ENCODE measurements at regions not wholly inside any gene's neighbourhood (a gene's known extent, or its start where the extent isn't known, plus 50 kb on each side); places are given as distances from the start of the nearest gene placed in this dataset.
"Not testable (repeated sequence)": the region's sequence is repeated elsewhere in the genome, so short reads cannot be mapped to it uniquely, and the experiment has no call there.

DNA sequence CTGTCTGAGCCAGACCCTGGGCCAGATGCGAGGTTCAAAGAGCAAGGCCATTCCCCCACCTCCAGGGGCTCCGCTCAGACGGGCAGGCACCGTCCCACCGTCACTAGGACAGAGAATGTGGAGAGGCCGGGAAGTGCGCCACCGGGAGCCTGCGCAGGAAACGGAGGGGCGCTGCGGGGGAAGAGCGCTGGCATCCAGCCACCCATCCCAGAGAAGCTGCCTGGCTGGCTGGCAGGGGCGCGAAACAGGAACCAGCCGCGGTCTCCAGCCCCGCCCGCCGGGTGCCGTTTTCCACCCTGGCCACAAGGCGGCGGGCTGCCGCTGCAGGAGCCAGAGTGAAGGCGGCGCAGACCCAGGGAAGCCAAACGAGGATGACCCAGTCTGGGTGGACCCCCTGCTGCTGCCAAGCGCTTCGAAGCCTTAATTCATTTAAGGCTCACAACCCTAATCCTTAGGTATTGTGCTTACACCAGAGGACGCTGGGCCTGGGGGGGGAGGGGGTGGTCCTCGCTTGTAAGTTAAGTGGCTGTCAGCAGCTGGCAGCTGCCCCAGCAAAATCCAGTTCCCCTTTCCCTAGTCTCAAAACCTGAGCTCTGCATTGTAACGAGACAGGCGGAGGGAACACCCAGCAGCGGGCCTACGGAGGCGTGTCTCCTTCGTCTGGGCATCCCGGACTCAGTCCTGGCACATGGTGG is 114.8 kb upstream of the SMURF2 start (continued):
- TF ChIP-seq ZNF556 (CRISPR knock-in tag; IDR thresholded peaks at IDR 0.05; ENCODE audit: borderline replicate concordance) (peak; percentile 91), ZNF33A (CRISPR knock-in tag; IDR thresholded peaks at IDR 0.05; ENCODE audit: borderline replicate concordance) (peak; percentile 35; the same call in 1 of the 2 replicates), TEAD3 (CRISPR knock-in tag; optimal IDR thresholded peaks at IDR 0.05; ENCODE audit: borderline replicate concordance) (peak; percentile 86), SKI (IDR thresholded peaks at IDR 0.05; ENCODE audit: partially characterized antibody) (peak; percentile 81), ZNF598 (CRISPR knock-in tag; IDR thresholded peaks at IDR 0.05; ENCODE audit: borderline replicate concordance) (peak; percentile 92; the same call in 1 of the 2 replicates), MZF1 (CRISPR knock-in tag; IDR thresholded peaks at IDR 0.05; ENCODE audit: borderline replicate concordance) (0 out of 2 replicates have a peak, but pooled peaks have one; percentile 34), NFYC (CRISPR knock-in tag; IDR thresholded peaks at IDR 0.05) (peak; percentile 44; the same call in 1 of the 2 replicates), PAWR (CRISPR knock-in tag; IDR thresholded peaks at IDR 0.05; ENCODE audit: borderline replicate concordance) (peak; percentile 27; the same call in 1 of the 2 replicates), HNF4G (CRISPR knock-in tag; IDR thresholded peaks at IDR 0.05; ENCODE audit: borderline replicate concordance, low read depth) (peak; percentile 92), KMT2B (CRISPR knock-in tag; IDR thresholded peaks at IDR 0.05) (peak; percentile 52; the same call in 1 of the 2 replicates), PHF20 (CRISPR knock-in tag; IDR thresholded peaks at IDR 0.05) (peak; percentile 53; the same call in 1 of the 2 replicates), FOXP1 (CRISPR knock-in tag; IDR thresholded peaks at IDR 0.05) (peak; percentile 12; the same call in 1 of the 2 replicates), ZNF430 (CRISPR knock-in tag; IDR thresholded peaks at IDR 0.05) (peak; percentile 88), DPF2 (CRISPR knock-in tag; IDR thresholded peaks at IDR 0.05; ENCODE audit: borderline replicate concordance, low read depth) (peak; percentile 48; the same call in 1 of the 2 replicates), CAMTA2 (CRISPR knock-in tag; IDR thresholded peaks at IDR 0.05; ENCODE audit: borderline replicate concordance) (0 out of 2 replicates have a peak, but pooled peaks have one; percentile 34), ARNT2 (CRISPR knock-in tag; IDR thresholded peaks at IDR 0.05; ENCODE audit: low read depth) (peak; percentile 90)
- TF ChIP-seq, protein P1, sequence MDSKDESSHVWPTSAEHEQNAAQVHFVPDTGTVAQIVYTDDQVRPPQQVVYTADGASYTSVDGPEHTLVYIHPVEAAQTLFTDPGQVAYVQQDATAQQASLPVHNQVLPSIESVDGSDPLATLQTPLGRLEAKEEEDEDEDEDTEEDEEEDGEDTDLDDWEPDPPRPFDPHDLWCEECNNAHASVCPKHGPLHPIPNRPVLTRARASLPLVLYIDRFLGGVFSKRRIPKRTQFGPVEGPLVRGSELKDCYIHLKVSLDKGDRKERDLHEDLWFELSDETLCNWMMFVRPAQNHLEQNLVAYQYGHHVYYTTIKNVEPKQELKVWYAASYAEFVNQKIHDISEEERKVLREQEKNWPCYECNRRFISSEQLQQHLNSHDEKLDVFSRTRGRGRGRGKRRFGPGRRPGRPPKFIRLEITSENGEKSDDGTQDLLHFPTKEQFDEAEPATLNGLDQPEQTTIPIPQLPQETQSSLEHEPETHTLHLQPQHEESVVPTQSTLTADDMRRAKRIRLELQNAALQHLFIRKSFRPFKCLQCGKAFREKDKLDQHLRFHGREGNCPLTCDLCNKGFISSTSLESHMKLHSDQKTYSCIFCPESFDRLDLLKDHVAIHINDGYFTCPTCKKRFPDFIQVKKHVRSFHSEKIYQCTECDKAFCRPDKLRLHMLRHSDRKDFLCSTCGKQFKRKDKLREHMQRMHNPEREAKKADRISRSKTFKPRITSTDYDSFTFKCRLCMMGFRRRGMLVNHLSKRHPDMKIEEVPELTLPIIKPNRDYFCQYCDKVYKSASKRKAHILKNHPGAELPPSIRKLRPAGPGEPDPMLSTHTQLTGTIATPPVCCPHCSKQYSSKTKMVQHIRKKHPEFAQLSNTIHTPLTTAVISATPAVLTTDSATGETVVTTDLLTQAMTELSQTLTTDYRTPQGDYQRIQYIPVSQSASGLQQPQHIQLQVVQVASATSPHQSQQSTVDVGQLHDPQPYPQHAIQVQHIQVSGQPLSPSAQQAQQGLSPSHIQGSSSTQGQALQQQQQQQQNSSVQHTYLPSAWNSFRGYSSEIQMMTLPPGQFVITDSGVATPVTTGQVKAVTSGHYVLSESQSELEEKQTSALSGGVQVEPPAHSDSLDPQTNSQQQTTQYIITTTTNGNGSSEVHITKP (CRISPR knock-in tag; IDR thresholded peaks at IDR 0.05; ENCODE audit: low read depth): 0 out of 2 replicates have a peak, but pooled peaks have one; percentile 40
- TF ChIP-seq, protein P2, sequence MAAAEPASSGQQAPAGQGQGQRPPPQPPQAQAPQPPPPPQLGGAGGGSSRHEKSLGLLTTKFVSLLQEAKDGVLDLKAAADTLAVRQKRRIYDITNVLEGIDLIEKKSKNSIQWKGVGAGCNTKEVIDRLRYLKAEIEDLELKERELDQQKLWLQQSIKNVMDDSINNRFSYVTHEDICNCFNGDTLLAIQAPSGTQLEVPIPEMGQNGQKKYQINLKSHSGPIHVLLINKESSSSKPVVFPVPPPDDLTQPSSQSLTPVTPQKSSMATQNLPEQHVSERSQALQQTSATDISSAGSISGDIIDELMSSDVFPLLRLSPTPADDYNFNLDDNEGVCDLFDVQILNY (CRISPR knock-in tag; conservative IDR thresholded peaks at IDR 0.05): peak; percentile 83
- TF ChIP-seq HNF4G (IDR thresholded peaks at IDR 0.05; ENCODE audit: borderline replicate concordance, low read depth, low read length); FOXP1 (IDR thresholded peaks at IDR 0.05): not testable (repeated sequence)
- TF ChIP-seq, protein P3, sequence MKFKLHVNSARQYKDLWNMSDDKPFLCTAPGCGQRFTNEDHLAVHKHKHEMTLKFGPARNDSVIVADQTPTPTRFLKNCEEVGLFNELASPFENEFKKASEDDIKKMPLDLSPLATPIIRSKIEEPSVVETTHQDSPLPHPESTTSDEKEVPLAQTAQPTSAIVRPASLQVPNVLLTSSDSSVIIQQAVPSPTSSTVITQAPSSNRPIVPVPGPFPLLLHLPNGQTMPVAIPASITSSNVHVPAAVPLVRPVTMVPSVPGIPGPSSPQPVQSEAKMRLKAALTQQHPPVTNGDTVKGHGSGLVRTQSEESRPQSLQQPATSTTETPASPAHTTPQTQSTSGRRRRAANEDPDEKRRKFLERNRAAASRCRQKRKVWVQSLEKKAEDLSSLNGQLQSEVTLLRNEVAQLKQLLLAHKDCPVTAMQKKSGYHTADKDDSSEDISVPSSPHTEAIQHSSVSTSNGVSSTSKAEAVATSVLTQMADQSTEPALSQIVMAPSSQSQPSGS (CRISPR knock-in tag; IDR thresholded peaks at IDR 0.05): peak; percentile 61; the same call in 1 of the 2 replicates
- TF ChIP-seq, protein P4, sequence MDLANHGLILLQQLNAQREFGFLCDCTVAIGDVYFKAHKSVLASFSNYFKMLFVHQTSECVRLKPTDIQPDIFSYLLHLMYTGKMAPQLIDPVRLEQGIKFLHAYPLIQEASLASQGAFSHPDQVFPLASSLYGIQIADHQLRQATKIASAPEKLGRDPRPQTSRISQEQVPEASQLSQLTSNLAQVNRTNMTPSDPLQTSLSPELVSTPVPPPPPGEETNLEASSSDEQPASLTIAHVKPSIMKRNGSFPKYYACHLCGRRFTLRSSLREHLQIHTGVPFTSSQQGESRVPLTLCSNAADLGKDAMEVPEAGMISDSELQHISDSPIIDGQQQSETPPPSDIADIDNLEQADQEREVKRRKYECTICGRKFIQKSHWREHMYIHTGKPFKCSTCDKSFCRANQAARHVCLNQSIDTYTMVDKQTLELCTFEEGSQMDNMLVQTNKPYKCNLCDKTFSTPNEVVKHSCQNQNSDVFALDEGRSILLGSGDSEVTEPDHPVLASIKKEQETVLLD (CRISPR knock-in tag; IDR thresholded peaks at IDR 0.05; ENCODE audit: low read depth): peak; percentile 68; the same call in 1 of the 2 replicates

Data from HepG2 (cell line).